Heart right ventricle (tissue), 16 donors: ENCODE measurements at regions not wholly inside any gene's neighbourhood (a gene's known extent, or its start where the extent isn't known, plus 50 kb on each side); places are given as distances from the start of the nearest gene placed in this dataset.

Experiments
- ATAC-seq, 8 donors: fragments of 200-7000 bp; cut with Tn5 transposase; one replicate each; pipeline ENCODE4 v1.9.1; 2020; ENCODE audit warnings: mild to moderate bottlenecking in 8 of 8, moderate library complexity in 8 of 8, moderate number of reproducible peaks in 1 of 8
- DNase-seq, 2 donors: peaks; one replicate each; pipeline ENCODE4 v3.0.0-alpha.2; 2020
- H3K27ac ChIP-seq, 10 donors: fragments of 200-600 bp; sonication (generic) in 2 of 10; one replicate each; pipeline versions ENCODE4 v1.5.0 to v1.8.0; 2020 to 2022; ENCODE audit warnings: mild to moderate bottlenecking in 3 of 10
- H3K27me3 ChIP-seq, 7 donors: fragments of 200-600 bp; one replicate each; pipeline ENCODE4 v1.8.0; 2021 to 2022; ENCODE audit warnings: mild to moderate bottlenecking in 2 of 7
- H3K36me3 ChIP-seq, 9 donors: fragments of 200-600 bp; sonication (generic) in 1 of 9; one replicate each; pipeline versions ENCODE4 v1.5.0 to v1.8.0; 2020 to 2022; ENCODE audit warnings: mild to moderate bottlenecking in 2 of 9
- H3K4me1 ChIP-seq, 9 donors: fragments of 200-600 bp; sonication (generic) in 1 of 9; one replicate each; pipeline versions ENCODE4 v1.5.0 to v1.8.0; 2020 to 2022; ENCODE audit warnings: mild to moderate bottlenecking in 4 of 9
- H3K4me3 ChIP-seq, 10 donors: fragments of 200-600 bp; sonication (generic) in 2 of 10; one replicate each; pipeline versions ENCODE4 v1.5.0 to v1.8.0; 2020 to 2022; ENCODE audit warnings: mild to moderate bottlenecking in 7 of 10, moderate library complexity in 2 of 10
- H3K9me3 ChIP-seq, 11 donors: fragments of 200-600 bp in 10 of 11; sonication (generic) in 2 of 11; one replicate each; pipeline versions ENCODE4 v1.5.0 to v1.8.0; 2013 to 2022; ENCODE audit warnings: mild to moderate bottlenecking in 2 of 11, control low read depth in 1 of 11, moderate library complexity in 1 of 11
- WGBS, 2 donors: extraction: QIAGEN DNeasy Blood & Tissue Kit; methylation state at CpG; one replicate each; pipeline ENCODE4 v1.1.7; 2013; ENCODE audit warnings: inconsistent platforms in 1 of 2; 5-methylcytosine and 5-hydroxymethylcytosine counted together
- intact Hi-C, 10 donors: fragments of 100-400 bp; cut with DNase I; formaldehyde crosslinking; loops; one replicate each; pipeline versions ENCODE4 v1.11.1 to v1.14.2; 2022
- TF ChIP-seq, protein P1 (sequence below), 9 donors: fragments of 200-600 bp; sonication (generic) in 2 of 9; IDR thresholded peaks; one replicate each; pipeline versions ENCODE4 v1.5.0 to v1.8.0; 2021 to 2022; ENCODE audit warnings: antibody characterized with exemption in 9 of 9, mild to moderate bottlenecking in 5 of 9, moderate library complexity in 1 of 9
- donor health status: Arrhythmogenic right ventricular cardiomyopathy.
- donor health status: ischemic (EF 13 %, LVEDD 7.1; RV severe dilation, severe dysfunction).
- donor health status: healthy with polysubstance abuse.
- donor health status: DM: no; HTN: yes; CAD: no.
- donor health status: DM: no; HTN: no; CAD: no.
- donor health status: ischemic (EF 25% LVEDD 6.9; RV normal size, moderate dysfunction).
- donor health status: ischemic (EF 25% LVEDD 5.7; RV mildly dilated, moderate dysfunction).
- donor health status: healthy.
- donor health status: DM: yes; HTN: yes; CAD: no.
- donor health status: Ischemic cardiomyopathy.
- donor health status: ischemic (EF 35%, LVEDD 5.7; RV mildly dilated, moderate dysfunction).
- donor health status: nonischemic (EF 11% LVEDD 7.7; RV severe dilation, severe dysfunction).
- donor health status: DM: yes; HTN: yes; CAD: no.
- donor health status: PGD.
- donor health status: ischemic (EF 29% LVEDD 5.4; RV normal size, mild dysfunction).
- donor health status: nonischemic (EF 23%, LVEDD 6.1; RV moderate dilation, normal function).

DNA sequence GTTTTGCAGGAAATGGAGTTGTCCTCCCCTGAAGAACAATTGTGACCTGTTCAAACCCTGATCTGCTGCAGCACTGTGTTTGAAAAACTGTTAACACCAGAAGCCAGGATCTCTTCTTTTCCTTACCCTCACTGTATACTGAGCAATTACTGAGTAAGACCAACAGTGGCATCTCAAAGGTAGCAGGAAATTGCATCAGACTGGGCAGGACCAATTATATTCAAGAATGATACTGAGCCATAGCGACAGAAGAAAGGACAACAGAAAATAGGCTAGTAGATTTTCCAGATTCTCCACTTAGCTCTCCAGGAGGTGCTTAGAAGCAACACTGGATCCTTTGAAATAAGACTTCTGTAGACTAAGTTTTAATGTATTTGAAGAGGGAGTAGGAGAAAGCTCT lies 57.4 kb upstream of the INHBA start:
- Histone ChIP-seq H3K4me1 (no peaks in the 10 kb centered on the region), H3K4me3 (no peak overlapping the region), H3K36me3 (no peaks in the 10 kb centered on the region), H3K27me3 (no peaks in the 10 kb centered on the region), H3K27ac (no peak overlapping the region), H3K9me3 (peaks cover 0 to 28% (median 3%) of the 10 kb centered on the region in 11 donors)
- ATAC-seq (no peak), DNase-seq (no peak)
- WGBS, 2 donors: 94 to 95% methylated on average over 1 of the region's 1 CpG
- intact Hi-C loops: no loop called here
- TF ChIP-seq, protein P1, sequence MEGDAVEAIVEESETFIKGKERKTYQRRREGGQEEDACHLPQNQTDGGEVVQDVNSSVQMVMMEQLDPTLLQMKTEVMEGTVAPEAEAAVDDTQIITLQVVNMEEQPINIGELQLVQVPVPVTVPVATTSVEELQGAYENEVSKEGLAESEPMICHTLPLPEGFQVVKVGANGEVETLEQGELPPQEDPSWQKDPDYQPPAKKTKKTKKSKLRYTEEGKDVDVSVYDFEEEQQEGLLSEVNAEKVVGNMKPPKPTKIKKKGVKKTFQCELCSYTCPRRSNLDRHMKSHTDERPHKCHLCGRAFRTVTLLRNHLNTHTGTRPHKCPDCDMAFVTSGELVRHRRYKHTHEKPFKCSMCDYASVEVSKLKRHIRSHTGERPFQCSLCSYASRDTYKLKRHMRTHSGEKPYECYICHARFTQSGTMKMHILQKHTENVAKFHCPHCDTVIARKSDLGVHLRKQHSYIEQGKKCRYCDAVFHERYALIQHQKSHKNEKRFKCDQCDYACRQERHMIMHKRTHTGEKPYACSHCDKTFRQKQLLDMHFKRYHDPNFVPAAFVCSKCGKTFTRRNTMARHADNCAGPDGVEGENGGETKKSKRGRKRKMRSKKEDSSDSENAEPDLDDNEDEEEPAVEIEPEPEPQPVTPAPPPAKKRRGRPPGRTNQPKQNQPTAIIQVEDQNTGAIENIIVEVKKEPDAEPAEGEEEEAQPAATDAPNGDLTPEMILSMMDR (IDR thresholded peaks at IDR 0.05): no peak

DNA sequence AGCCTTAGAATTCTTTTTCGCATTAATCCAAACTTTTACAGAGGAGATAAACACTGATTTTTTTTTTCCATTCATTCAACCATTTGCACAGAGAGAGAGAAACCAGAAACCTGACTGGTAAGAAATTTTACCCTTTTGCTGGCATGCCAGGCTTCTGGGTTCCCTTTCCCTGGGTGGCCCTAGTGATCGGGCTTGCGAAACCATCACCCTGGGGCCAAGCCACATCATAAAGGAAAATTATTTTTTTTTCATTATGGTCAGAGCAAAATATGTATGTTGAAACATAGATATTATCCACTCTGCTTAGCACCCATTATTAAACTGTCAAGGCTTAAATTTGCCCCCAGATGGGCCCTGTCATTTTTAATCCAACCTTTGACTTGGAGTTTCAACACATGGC lies 55.4 kb upstream of the INHBA start:
- Histone ChIP-seq H3K9me3 (peaks cover 0 to 41% (median 8%) of the 10 kb centered on the region in 11 donors), H3K27me3 (no peaks in the 10 kb centered on the region), H3K4me1 (no peaks in the 10 kb centered on the region), H3K27ac (no peak overlapping the region), H3K4me3 (no peak overlapping the region), H3K36me3 (no peaks in the 10 kb centered on the region)
- no peak for DNase-seq
- 62 to 77% methylated on average over 3 of the region's 3 CpGs for WGBS, 2 donors
- TF ChIP-seq, protein P1 (IDR thresholded peaks at IDR 0.05): no peak
- intact Hi-C loops: no loop called here
- no peak for ATAC-seq

DNA sequence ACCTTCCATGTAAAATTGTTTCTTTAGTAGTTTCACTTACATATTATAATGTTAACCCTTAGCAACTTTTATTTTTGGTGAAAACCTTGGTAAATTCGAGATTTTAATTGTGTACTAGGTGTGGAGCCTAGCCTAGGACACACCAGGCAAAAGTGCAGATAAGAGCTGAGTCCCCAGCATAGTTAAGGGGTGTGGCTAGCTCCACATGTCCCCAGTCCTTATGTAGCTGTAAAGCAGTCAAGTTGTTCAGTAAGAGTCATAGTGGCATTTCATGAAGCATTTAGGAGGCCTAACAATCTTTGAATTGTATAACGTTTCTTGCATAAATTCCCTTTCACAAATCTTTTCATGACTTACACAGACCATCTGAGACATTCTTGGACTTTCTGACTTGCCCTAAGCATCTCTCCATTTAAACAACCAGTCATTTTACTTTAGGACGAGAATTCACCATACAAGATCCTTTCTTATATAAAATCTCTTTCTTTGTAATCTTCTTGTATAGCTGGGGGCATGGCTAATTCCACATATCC lies 53.8 kb upstream of the INHBA start:
- intact Hi-C loops: no loop called here
- Histone ChIP-seq H3K27ac (no peak overlapping the region), H3K4me3 (no peak overlapping the region), H3K4me1 (no peaks in the 10 kb centered on the region), H3K36me3 (no peaks in the 10 kb centered on the region), H3K9me3 (peaks cover 0 to 41% (median 8%) of the 10 kb centered on the region in 11 donors), H3K27me3 (no peaks in the 10 kb centered on the region)
- ATAC-seq: no peak
- WGBS, 2 donors: 72 to 77% methylated on average over 3 of the region's 3 CpGs
- TF ChIP-seq, protein P1 (IDR thresholded peaks at IDR 0.05): no peak
- no peak for DNase-seq

DNA sequence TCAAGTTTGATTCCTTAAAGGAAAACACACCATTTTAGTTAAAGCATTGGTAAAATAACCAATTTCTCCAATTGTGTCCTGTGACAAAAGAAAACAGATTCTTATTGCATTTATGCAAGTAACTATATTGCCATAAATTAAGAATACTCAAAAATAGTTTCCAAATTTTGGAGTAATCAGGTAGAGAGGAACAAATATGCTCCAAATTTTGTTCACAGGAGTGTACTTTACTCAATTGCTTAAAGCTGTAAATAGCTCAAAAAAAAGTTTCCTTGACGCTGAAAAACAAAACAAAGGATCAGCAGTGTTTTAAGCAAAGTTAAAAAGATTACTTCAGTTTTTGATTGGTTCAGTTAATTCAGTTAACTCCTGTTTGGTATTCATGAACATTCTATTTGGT lies 52.2 kb upstream of the INHBA start:
- ATAC-seq: no peak
- H3K4me3 ChIP-seq: no peak overlapping the region
- H3K27ac ChIP-seq: no peak overlapping the region
- no peaks in the 10 kb centered on the region for H3K4me1 ChIP-seq
- WGBS, 2 donors: 84 to 91% methylated on average over 1 of the region's 1 CpG
- TF ChIP-seq, protein P1 (IDR thresholded peaks at IDR 0.05): no peak
- no peaks in the 10 kb centered on the region for H3K36me3 ChIP-seq
- intact Hi-C loops: no loop called here
- no peaks in the 10 kb centered on the region for H3K27me3 ChIP-seq
- peaks cover 0 to 41% (median 8%) of the 10 kb centered on the region in 11 donors for H3K9me3 ChIP-seq
- DNase-seq: no peak
